K562 (cell line): ENCODE measurements at regions not wholly inside any gene's neighbourhood (a gene's known extent, or its start where the extent isn't known, plus 50 kb on each side); places are given as distances from the start of the nearest gene placed in this dataset.

Experiments used
- ARNT ChIP-seq, 2 experiments: fragments of 450-650 bp; IDR thresholded peaks; 2 replicates each; pipeline ENCODE4 v1.6.1; 2016; ENCODE audit warnings: mild to moderate bottlenecking in 1 of 2
- BRD4 ChIP-seq: fragments of 200-600 bp; sonication (generic); IDR thresholded peaks from 2 replicates; pipeline ENCODE4 v1.6.1; 2017; ENCODE audit warnings: inconsistent platforms
- CBX2 ChIP-seq: fragments of 200-600 bp; sonication (generic); IDR thresholded peaks from one replicate; pipeline ENCODE4 v1.6.1; 2012; ENCODE audit warnings: mild to moderate bottlenecking, low read length, inconsistent platforms; ENCODE audit not compliant: insufficient read depth, poor library complexity, severe bottlenecking
- CREM ChIP-seq: IDR thresholded peaks from 2 replicates; pipeline ENCODE4 v1.6.1; 2014; ENCODE audit warnings: antibody characterized with exemption, low read depth
- FOS ChIP-seq: IDR thresholded peaks from 3 replicates; pipeline ENCODE4 v1.6.1; 2011; ENCODE audit not compliant: insufficient read length; ENCODE audit errors: extremely low read depth
- FOXM1 ChIP-seq, 2 experiments: fragments of 450-650 bp in 1 of 2; sonication (generic) in 1 of 2; formaldehyde crosslinking in 1 of 2; IDR thresholded peaks; 2 replicates each; pipeline versions ENCODE4 v1.6.1 to v1.9.0; 2017 to 2022; ENCODE audit warnings: low read depth in 2 of 2, mild to moderate bottlenecking in 2 of 2, missing genetic modification reagents in 1 of 2, moderate library complexity in 1 of 2
- GABPB1 ChIP-seq: sonication (generic); formaldehyde crosslinking; IDR thresholded peaks from 2 replicates; pipeline ENCODE4 v1.8.0; 2022; ENCODE audit warnings: mild to moderate bottlenecking, missing genetic modification reagents
- IRF2 ChIP-seq: sonication (generic); formaldehyde crosslinking; IDR thresholded peaks from 2 replicates; pipeline ENCODE4 v1.8.1; 2022; ENCODE audit warnings: mild to moderate bottlenecking, missing genetic modification reagents
- MAZ ChIP-seq, 2 experiments: fragments of 450-650 bp in 1 of 2; sonication (generic) in 1 of 2; formaldehyde crosslinking; IDR thresholded peaks in 1 of 2; conservative IDR thresholded peaks in 1 of 2; 2 replicates each; pipeline versions ENCODE4 v1.4.0 to v1.5.0; 2020; ENCODE audit warnings: mild to moderate bottlenecking in 1 of 2, missing genetic modification reagents in 1 of 2
- NFRKB ChIP-seq: fragments of 450-650 bp; IDR thresholded peaks from 2 replicates; pipeline ENCODE4 v1.6.1; 2016; ENCODE audit warnings: low read depth
- SMC3 ChIP-seq: conservative IDR thresholded peaks from 2 replicates; pipeline ENCODE4 v1.6.1; 2011; ENCODE audit warnings: low read depth, low read length, improper control_type of control experiment; ENCODE audit not compliant: insufficient read depth
- TBL1XR1 ChIP-seq, 2 experiments: IDR thresholded peaks; 2 replicates each; pipeline ENCODE4 v1.6.1; 2012; ENCODE audit warnings: improper control_type of control experiment in 2 of 2, low read length in 2 of 2, mild to moderate bottlenecking in 1 of 2
- ZZZ3 ChIP-seq: fragments of 450-650 bp; IDR thresholded peaks from 2 replicates; pipeline ENCODE4 v1.6.1; 2016; ENCODE audit warnings: antibody characterized with exemption, mild to moderate bottlenecking, moderate library complexity
- TF ChIP-seq, protein P1 (sequence below), 3 experiments: IDR thresholded peaks in 2 of 3; conservative IDR thresholded peaks in 1 of 3; 2 replicates each; pipeline ENCODE4 v1.5.1; 2011 to 2012; ENCODE audit warnings: low read length in 3 of 3, mild to moderate bottlenecking in 3 of 3, control low read depth in 2 of 3, improper control_type of control experiment in 1 of 3, inconsistent platforms in 1 of 3, low read depth in 1 of 3, mixed read lengths in 1 of 3, moderate library complexity in 1 of 3; ENCODE audit not compliant: insufficient read depth in 2 of 3

DNA sequence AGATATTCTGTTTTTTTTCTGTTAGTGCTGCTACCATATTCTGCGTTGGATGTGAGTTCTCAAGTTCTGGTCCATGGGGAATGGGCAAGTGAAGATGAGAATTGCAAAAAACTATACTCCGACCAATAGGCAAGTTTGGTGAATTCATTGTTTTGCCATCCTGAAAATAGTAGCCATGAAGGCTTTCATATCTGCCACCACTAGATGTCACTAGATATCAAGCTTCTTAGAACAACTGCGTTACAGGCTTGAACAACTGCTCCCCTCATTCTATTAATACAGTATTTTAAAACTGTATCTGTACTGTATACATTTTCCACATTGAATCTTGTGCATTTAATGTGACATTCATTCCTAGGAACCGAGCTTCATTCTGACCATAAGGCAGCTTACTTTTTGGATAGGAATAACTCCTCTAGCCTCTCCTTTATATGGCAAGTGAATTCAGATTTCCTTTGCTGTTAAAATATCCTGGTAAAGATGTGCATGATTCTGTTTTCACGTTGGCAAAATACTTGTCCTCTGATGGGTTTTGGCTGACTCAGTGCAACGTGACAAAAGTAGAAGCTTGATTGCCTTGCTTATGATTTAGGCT, 163.6 kb downstream of the SREK1 start:
- no peak for TF ChIP-seq NFRKB
- no peak for TF ChIP-seq GABPB1
- TF ChIP-seq FOS, result no peak
- TF ChIP-seq CBX2, result no peak
- no peak for TF ChIP-seq CREM
- no peak for TF ChIP-seq ARNT (IDR thresholded peaks at IDR 0.05)
- TF ChIP-seq MAZ (CRISPR knock-in tag; conservative IDR thresholded peaks at IDR 0.05 in 1 of 2, IDR thresholded peaks at IDR 0.05 in 1 of 2), result no peak
- TF ChIP-seq, protein P1, sequence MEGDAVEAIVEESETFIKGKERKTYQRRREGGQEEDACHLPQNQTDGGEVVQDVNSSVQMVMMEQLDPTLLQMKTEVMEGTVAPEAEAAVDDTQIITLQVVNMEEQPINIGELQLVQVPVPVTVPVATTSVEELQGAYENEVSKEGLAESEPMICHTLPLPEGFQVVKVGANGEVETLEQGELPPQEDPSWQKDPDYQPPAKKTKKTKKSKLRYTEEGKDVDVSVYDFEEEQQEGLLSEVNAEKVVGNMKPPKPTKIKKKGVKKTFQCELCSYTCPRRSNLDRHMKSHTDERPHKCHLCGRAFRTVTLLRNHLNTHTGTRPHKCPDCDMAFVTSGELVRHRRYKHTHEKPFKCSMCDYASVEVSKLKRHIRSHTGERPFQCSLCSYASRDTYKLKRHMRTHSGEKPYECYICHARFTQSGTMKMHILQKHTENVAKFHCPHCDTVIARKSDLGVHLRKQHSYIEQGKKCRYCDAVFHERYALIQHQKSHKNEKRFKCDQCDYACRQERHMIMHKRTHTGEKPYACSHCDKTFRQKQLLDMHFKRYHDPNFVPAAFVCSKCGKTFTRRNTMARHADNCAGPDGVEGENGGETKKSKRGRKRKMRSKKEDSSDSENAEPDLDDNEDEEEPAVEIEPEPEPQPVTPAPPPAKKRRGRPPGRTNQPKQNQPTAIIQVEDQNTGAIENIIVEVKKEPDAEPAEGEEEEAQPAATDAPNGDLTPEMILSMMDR (IDR thresholded peaks at IDR 0.05 in 2 of 3, conservative IDR thresholded peaks at IDR 0.05 in 1 of 3; ENCODE audit: insufficient read depth in 2 of 3, low read depth in 1 of 3, low read length in 3 of 3), result peak; percentile 64 to 89 (median 75)
- no peak for TF ChIP-seq TBL1XR1 (IDR thresholded peaks at IDR 0.05; ENCODE audit: low read length in 2 of 2)
- no peak for TF ChIP-seq FOXM1 (IDR thresholded peaks at IDR 0.05; ENCODE audit: low read depth)
- TF ChIP-seq FOXM1 (CRISPR knock-in tag; IDR thresholded peaks at IDR 0.05; ENCODE audit: low read depth), result no peak
- no peak for TF ChIP-seq IRF2 (CRISPR knock-in tag)
- TF ChIP-seq BRD4, result no peak
- TF ChIP-seq ZZZ3, result no peak
- peak; percentile 58 for TF ChIP-seq SMC3
